Tongue (tissue), 1 donor: ENCODE measurements at regions not wholly inside any gene's neighbourhood (a gene's known extent, or its start where the extent isn't known, plus 50 kb on each side); places are given as distances from the start of the nearest gene placed in this dataset.

ENCODE experiments used
- DNase-seq: peaks from one replicate; pipeline ENCODE4 v3.0.0-alpha.2; 2015

DNA sequence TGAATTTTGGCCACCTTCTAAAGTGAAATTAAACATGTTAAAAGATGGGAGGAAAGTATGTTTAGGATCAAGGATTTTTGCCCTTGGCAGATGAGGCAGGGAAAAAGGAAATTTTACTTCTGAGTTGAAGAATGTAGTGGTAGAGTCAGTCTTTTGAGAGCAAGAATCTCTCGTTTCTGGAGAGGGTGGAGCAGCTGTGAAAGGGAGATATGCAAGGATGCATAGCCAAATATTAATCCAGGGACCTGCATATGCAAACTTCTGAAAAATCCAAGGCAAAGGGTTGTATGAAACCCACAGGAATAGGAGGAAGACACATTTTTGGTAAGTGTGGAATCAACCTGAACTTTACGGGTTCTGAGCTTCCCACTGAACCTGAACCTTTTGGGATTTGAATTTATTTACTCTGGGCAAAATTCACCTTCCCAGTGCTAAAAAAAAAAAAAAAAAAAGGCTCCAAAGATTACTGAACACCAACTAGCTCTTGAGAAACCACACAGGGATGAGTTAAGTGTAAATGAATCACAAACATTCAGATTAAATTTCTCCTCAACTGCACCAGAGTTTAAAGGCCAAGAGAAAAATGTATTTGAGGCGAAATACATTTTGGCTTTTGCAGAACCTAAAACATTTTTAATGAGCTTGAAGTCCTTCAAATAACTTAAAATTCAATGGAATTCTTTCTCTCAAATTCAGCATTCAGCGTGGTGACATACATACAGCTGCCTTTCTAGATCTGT is 187.1 kb upstream of the CDKN3 start:
- no peak for DNase-seq

DNA sequence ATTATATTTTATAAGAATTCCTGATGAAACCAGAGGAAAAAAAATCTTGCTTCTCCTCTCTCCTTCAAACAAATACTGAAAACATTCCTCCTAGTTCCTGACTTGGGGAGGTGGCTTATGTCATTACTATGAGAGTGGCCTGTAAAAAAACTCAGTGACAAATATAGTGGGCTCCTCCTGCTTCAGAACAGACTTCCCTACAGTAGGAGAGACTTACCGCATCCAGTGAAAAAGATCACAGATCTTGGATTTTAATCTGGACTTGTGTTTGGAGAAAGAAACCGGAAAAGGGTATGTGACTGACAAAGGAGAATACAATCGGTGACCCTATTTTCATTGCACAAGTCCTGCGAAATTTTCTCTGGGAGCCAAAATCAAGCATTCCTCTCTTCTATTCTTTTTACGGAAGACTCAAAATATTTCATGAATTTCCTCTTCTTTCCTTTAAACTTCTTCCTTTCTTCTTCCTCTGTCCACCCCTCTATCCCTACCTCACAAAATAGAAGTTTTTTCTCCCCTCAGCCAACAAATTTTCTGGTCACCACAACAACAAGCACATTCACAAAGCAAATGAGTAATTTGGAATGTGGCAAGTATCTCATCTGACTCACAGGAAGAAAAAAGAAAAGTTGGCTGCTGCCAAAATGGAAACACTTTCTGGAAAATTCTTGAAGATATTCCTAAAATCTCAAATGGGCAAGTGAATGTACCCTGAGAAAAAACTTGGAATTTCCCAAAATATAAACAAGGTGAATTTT is 185.1 kb upstream of the CDKN3 start:
- no peak for DNase-seq

- DNase-seq: no peak
Measured at GRCh38 chr14:54213536-54213935, 183.3 kb upstream of the CDKN3 start.

DNA sequence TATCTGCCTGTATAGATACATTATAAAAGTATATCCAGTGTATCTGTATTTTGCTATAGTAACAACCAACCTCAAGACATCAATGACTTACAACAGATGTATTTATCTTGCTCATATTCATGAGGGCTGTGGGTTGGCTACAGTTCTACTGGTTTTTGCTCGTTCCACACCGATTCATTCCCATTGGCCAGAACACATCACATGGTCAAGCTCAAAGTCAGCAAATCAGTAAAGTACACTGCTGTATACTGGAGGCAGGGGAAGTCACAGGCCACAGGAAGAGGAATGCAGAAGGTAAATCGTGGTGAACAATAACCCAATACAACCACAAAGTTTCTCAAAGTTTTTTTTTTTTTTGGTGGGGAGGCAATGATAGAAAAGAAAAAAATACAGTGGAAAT is 180.0 kb upstream of the CDKN3 start:
- no peak for DNase-seq

DNA sequence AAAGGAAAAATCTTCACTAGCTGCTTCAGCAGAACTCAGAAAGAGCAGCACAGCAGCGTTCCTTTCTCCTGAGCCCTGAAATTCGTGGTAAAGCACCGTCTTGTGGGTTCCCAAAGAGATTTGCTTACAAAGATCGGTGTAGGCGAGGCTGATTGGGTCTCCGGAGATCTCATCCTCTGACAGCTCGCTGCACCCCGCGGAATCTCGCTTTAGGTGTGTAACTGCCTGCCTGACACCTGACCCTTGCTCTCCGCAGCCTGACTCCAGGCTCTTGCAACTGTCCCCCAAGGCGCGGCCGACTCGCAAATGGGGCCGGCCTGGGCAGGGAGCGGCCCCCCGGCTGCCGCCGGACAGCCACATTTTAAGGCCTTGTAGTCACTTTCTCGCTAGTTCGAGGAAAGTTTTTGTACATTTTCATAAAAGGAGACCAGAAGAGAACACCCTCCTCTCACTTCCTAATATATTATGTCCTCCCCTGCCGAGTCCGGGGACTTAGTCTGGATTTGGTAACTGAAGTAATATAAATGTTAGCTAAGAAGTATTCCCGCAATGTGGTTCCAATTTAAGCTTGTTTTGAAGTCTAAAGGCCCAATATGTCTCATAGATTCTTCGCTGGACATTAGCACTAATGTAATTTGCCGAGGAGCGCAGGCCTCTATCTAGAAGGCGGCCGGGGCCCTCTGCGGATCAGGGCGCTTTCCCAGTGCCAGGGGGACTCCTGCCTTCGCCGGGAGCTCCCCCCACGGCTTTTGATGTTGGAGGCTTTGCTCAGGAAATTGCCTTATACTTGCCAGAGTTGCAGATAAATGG is 177.3 kb upstream of the CDKN3 start:
- DNase-seq: peak; percentile 40

- peak; percentile 57 for DNase-seq
Measured at GRCh38 chr14:54220071-54220703, 176.6 kb upstream of the CDKN3 start.

GRCh38 chr14:54220704-54221431 is 175.9 kb upstream of the CDKN3 start:
- DNase-seq: no peak

DNA sequence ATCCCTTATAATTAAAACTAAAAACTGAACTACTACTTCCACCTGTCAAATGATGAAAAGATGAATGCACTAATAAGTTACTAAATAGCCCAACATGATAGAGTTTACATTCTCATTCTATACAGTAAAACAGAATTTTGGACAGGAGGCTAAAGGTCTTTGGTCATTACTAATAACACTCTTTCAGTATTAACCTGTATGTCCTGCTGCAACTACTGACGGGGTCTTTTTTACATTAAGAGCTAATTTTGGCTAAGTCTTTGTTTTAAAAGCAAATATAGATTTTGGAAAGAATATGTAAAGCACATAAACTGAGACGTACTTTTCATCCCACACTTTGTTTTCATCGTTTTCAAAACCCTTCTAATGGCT is 175.4 kb upstream of the CDKN3 start:
- DNase-seq: no peak

GRCh38 chr14:54221971-54222370 is 174.8 kb upstream of the CDKN3 start:
- no peak for DNase-seq

GRCh38 chr14:54223831-54224402 is 172.9 kb upstream of the CDKN3 start:
- no peak for DNase-seq

DNA sequence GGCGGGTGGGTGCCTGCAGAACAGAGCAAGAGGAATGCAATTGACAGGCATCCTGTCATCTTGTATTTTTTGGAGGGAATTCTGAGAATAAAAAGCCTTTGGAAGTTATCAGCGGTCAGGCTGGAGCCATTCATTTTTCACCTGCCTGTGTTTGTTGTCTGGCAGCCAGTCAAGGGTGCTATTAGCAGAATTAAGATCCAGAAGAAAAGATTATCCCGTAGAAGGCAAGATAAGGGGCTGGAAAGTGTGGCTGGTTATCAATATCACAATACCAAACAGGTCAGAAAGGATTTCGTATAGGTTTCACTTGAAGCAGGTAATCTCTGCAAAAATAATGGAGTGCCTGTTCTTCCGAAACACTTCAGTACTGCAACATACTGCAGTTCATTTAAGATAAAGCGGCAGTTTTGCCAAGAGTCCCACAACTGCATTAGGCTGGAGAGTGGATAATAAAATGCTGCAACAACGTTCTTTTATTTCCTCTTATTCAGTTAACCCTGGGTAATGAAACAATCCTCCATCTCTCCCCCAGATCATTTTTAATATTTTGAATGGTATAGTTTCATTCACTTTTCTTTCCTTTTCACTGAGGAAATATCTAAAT is 171.2 kb upstream of the CDKN3 start:
- DNase-seq: no peak

- DNase-seq: no peak
Measured at GRCh38 chr14:54226103-54226502, 170.7 kb upstream of the CDKN3 start.

- no peak for DNase-seq
Measured at GRCh38 chr14:54226558-54226957, 170.2 kb upstream of the CDKN3 start.

DNA sequence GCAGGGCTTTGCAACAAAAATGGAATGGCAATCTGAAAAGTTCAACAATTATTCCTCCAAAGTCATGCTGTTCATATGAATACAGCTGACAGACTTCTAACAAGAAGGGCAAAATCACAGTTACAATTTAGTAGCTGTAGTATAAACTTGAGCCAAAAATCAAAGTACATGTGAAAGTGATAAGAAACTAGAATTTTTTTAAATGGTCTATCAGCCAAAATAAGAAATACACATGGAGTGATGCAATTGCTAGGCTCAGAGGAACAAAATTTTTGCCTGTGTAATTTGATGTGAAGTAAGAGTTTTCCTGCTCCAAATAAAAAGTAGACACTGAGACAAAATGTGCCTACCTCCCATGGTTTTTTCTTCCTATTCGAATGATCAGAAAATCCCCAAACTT is 167.7 kb upstream of the CDKN3 start:
- DNase-seq: no peak

GRCh38 chr14:54230645-54231044 is 166.2 kb upstream of the CDKN3 start:
- DNase-seq: no peak

DNA sequence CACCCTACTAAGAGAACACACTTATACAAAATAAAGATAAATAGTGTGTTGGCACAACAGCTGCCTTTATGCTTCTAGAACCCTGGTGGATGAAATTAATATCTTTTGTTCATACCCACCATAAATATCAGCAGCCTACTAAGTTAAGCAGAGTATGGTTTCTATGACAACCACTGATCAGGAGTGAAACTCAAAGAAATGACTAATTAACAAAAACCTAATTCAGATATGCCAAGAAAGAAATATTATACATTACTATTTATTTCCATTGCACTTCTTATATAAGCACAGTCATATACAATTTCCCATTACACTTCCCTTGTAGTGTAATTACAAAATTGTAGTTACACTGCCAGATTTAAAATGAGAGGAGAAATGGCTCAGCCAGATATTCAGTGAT is 164.1 kb upstream of the CDKN3 start:
- DNase-seq: no peak

- DNase-seq: no peak
Measured at GRCh38 chr14:54241517-54241916, 155.3 kb upstream of the CDKN3 start.

DNA sequence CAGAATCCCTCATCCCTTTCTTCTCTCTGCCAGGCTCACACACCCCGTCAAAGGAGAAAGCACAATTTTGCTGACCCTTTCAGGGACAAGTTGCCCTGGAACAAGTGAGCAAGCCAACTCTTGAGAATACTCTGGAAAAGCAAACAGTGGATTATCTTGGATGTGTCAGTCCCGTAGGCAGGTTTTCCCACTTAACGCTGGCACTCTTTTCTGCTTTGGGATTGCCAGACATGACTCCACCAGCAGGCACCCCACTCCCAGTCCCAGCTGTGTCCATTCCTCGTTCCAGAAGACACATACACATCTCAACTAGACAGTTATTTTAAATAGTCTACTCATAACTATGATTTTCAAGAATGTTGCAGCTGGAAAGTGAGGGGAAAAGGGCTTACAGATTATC is 145.5 kb upstream of the CDKN3 start:
- no peak for DNase-seq

GRCh38 chr14:54252072-54252730 is 144.6 kb upstream of the CDKN3 start:
- peak; percentile 7 for DNase-seq

DNA sequence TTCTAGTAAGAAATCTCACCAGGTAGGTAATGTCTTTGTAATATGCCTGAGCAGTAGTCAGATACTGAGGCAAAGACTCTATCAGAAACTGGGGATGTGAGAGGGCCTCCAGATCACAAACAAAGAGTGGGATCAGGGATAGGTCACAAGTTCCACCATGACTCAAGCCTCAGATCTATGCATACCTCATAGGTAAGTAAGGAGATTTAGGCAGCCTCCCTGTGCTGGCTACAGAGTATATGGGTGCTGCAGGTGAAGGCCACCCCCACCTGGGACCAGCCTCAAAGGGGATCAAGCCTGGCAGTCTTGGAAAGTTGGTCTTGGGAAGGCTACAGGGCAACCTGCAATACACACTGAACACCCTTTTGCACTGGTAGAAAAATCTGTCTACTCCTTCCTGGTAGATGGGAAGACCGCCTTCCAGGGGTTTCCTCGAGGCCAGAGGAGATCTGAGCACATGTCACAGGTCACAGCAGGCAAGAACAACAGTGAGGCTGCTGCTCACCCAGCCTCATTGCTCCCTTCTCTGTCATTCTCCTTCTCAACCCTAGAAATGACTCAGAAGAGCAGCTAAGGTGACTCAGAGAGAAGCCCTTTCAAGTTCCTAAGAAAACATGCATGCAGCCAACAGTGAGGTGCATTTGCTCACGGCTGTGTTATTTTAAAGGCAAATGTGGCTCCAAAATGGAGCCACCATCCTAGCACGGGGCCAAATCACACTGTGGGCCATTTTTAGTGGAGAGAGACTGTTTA is 143.4 kb upstream of the CDKN3 start:
- DNase-seq: no peak
